ENCODE measurements at regions not wholly inside any gene's neighbourhood (a gene's known extent, or its start where the extent isn't known, plus 50 kb on each side); places are given as distances from the start of the nearest gene placed in this dataset.

DNA sequence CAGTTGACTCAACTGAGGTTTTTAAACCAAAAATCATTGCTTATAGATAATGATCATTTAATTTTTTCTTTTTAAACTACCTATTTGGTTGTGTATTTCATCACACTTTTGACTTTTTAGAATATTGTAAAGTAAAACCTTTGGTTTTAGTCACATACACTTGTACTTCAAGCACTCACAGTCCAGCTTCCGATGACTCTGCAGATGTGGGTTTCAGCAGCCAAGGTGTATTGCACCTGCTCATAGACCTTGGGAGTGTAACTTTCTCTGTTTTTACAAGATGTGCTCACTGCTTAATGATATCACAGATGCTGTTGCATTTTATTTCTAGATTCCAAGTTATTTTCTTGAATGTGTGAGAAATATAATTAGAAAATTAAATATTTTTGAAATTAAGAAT lies 188.3 kb upstream of the SLC38A2 start:
- no peaks in the 10 kb centered on the region for H3K27me3 ChIP-seq
- H3K4me1 ChIP-seq: peaks cover 0 to 13% (median 9%) of the 10 kb centered on the region in 4 donors
- DNase-seq (no peak), ATAC-seq (ENCODE audit: low FRiP score in 2 of 2) (no peak)
- H3K4me3 ChIP-seq: no peak overlapping the region
- peaks cover 0 to 4% (median 0%) of the 10 kb centered on the region in 4 donors for H3K9me3 ChIP-seq
- TF ChIP-seq POLR2A (IDR thresholded peaks at IDR 0.05) (no peak), EP300 (IDR thresholded peaks at IDR 0.05) (no peak), POLR2AphosphoS5 (IDR thresholded peaks at IDR 0.05) (no peak)
- TF ChIP-seq, protein P1, sequence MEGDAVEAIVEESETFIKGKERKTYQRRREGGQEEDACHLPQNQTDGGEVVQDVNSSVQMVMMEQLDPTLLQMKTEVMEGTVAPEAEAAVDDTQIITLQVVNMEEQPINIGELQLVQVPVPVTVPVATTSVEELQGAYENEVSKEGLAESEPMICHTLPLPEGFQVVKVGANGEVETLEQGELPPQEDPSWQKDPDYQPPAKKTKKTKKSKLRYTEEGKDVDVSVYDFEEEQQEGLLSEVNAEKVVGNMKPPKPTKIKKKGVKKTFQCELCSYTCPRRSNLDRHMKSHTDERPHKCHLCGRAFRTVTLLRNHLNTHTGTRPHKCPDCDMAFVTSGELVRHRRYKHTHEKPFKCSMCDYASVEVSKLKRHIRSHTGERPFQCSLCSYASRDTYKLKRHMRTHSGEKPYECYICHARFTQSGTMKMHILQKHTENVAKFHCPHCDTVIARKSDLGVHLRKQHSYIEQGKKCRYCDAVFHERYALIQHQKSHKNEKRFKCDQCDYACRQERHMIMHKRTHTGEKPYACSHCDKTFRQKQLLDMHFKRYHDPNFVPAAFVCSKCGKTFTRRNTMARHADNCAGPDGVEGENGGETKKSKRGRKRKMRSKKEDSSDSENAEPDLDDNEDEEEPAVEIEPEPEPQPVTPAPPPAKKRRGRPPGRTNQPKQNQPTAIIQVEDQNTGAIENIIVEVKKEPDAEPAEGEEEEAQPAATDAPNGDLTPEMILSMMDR (IDR thresholded peaks at IDR 0.05): no peak
- no peaks in the 10 kb centered on the region for H3K36me3 ChIP-seq
- WGBS, 2 donors: 91 to 94% methylated on average over 1 of the region's 1 CpG
- H3K27ac ChIP-seq: no peak overlapping the region

DNA sequence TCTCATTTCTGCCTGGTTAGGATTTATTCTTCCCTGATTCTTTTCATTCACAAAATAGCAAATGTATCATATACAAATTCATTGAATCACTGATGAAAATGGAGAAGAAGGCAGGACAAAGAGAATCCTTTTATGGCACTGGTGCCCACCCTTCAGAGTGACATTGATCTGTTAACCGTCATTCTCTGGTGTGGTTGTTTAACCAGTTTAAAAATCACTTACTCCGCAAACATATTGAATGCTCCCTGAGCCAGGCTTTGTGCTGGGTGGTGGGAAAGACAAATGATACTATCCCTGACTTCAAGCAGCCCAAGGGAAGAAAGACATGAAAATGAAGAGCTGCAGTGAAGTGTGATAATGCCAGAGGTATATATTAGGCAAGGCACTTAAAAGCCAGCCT lies 187.5 kb upstream of the SLC38A2 start:
- TF ChIP-seq POLR2AphosphoS5 (IDR thresholded peaks at IDR 0.05): no peak
- no peak for TF ChIP-seq EP300 (IDR thresholded peaks at IDR 0.05)
- TF ChIP-seq, protein P1 (IDR thresholded peaks at IDR 0.05): no peak
- H3K27ac ChIP-seq: no peak overlapping the region
- DNase-seq (no peak), ATAC-seq (ENCODE audit: low FRiP score in 2 of 2) (no peak)
- H3K4me1 ChIP-seq: peaks cover 0 to 13% (median 9%) of the 10 kb centered on the region in 4 donors
- H3K4me3 ChIP-seq: no peak overlapping the region
- H3K27me3 ChIP-seq: no peaks in the 10 kb centered on the region
- H3K36me3 ChIP-seq: no peaks in the 10 kb centered on the region
- WGBS, 2 donors: 97 to 98% methylated on average over 2 of the region's 2 CpGs
- H3K9me3 ChIP-seq: no peaks in the 10 kb centered on the region

GRCh38 chr12:46559311-46559710 lies 186.7 kb upstream of the SLC38A2 start:
- Histone ChIP-seq H3K4me3 (no peak overlapping the region), H3K27ac (no peak overlapping the region), H3K4me1 (peaks cover 0 to 13% (median 9%) of the 10 kb centered on the region in 4 donors), H3K9me3 (no peaks in the 10 kb centered on the region), H3K27me3 (no peaks in the 10 kb centered on the region), H3K36me3 (no peaks in the 10 kb centered on the region)
- DNase-seq (no peak), ATAC-seq (ENCODE audit: low FRiP score in 2 of 2) (no peak)
- TF ChIP-seq POLR2A (IDR thresholded peaks at IDR 0.05) (no peak), EP300 (IDR thresholded peaks at IDR 0.05) (no peak), POLR2AphosphoS5 (IDR thresholded peaks at IDR 0.05) (no peak)
- TF ChIP-seq, protein P1 (IDR thresholded peaks at IDR 0.05): no peak
- WGBS, 2 donors: 77 to 79% methylated on average over 5 of the region's 5 CpGs

GRCh38 chr12:46558677-46559076 lies 186.1 kb upstream of the SLC38A2 start:
- no peak for DNase-seq
- TF ChIP-seq EP300 (IDR thresholded peaks at IDR 0.05): no peak
- no peak for TF ChIP-seq POLR2AphosphoS5 (IDR thresholded peaks at IDR 0.05)
- TF ChIP-seq, protein P1 (IDR thresholded peaks at IDR 0.05): no peak
- no peak for TF ChIP-seq POLR2A (IDR thresholded peaks at IDR 0.05)

More at GRCh38 chr12:46558677-46559076, 186.1 kb upstream of the SLC38A2 start:
- H3K4me3 ChIP-seq: no peak overlapping the region
- no peaks in the 10 kb centered on the region for H3K9me3 ChIP-seq
- no peak overlapping the region for H3K27ac ChIP-seq
- H3K27me3 ChIP-seq: no peaks in the 10 kb centered on the region
- peaks cover 0 to 13% (median 9%) of the 10 kb centered on the region in 4 donors for H3K4me1 ChIP-seq
- H3K36me3 ChIP-seq: no peaks in the 10 kb centered on the region
- WGBS, 2 donors: 85 to 86% methylated on average over 5 of the region's 5 CpGs
- ATAC-seq (ENCODE audit: low FRiP score in 2 of 2): no peak

Measured in upper lobe of left lung (tissue), 6 donors.